ENCODE measurements at regions not wholly inside any gene's neighbourhood (a gene's known extent, or its start where the extent isn't known, plus 50 kb on each side); places are given as distances from the start of the nearest gene placed in this dataset.

DNA sequence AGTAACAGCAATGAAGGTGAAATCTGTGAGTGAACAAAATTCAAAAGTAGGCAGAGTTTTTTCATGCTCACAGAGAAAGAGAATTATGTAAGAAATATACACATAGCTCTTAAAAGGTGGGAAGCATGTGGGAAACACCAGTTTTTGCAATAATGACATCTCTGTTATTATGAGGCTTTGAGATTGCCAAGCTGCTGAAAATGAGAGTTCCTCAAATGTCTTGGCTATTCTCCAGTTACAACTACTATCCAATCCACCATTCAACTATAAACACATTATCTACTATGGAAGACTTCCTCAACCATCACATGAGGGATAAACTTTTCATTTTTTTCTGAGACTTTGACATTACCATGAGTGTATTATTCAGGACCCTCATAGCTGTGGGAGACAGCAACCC is 420.8 kb upstream of the ACTBL2 start:
- H3K4me1 ChIP-seq, result peaks cover 0 to 27% (median 0%) of the 10 kb centered on the region in 12 donors
- TF ChIP-seq POLR2A (IDR thresholded peaks at IDR 0.05), result no peak
- TF ChIP-seq, protein P1, sequence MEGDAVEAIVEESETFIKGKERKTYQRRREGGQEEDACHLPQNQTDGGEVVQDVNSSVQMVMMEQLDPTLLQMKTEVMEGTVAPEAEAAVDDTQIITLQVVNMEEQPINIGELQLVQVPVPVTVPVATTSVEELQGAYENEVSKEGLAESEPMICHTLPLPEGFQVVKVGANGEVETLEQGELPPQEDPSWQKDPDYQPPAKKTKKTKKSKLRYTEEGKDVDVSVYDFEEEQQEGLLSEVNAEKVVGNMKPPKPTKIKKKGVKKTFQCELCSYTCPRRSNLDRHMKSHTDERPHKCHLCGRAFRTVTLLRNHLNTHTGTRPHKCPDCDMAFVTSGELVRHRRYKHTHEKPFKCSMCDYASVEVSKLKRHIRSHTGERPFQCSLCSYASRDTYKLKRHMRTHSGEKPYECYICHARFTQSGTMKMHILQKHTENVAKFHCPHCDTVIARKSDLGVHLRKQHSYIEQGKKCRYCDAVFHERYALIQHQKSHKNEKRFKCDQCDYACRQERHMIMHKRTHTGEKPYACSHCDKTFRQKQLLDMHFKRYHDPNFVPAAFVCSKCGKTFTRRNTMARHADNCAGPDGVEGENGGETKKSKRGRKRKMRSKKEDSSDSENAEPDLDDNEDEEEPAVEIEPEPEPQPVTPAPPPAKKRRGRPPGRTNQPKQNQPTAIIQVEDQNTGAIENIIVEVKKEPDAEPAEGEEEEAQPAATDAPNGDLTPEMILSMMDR (IDR thresholded peaks at IDR 0.05), result no peak
- H3K36me3 ChIP-seq, result no peaks in the 10 kb centered on the region
- H3K9me3 ChIP-seq, result no peaks in the 10 kb centered on the region
- ATAC-seq (no peak), DNase-seq (no peak)
- H3K27ac ChIP-seq, result no peak overlapping the region
- no peak overlapping the region for H3K4me3 ChIP-seq
- intact Hi-C loops (cut with DNase I), result no loop called here
- H3K27me3 ChIP-seq, result no peaks in the 10 kb centered on the region

DNA sequence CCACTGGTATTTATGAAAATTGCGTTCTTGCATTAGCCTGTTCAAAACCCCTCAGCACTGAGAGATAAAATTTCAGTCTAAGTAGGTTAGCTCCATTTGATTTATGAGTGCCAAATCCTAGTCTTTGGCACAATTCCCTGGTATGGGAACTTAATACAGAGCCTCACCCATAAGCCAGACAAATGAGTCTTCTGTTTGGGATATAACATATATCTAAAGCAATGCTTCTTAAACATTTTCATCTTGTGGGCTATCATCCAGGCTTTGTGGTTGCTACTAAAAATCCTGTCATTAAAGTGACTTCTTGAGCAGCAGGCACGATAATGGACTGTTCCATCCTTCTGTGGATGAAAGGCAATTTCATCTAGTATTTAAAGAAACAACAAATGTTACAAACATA is 419.5 kb upstream of the ACTBL2 start:
- Histone ChIP-seq H3K4me1 (peaks cover 0 to 27% (median 0%) of the 10 kb centered on the region in 12 donors), H3K36me3 (no peaks in the 10 kb centered on the region), H3K27me3 (no peaks in the 10 kb centered on the region), H3K27ac (no peak overlapping the region), H3K9me3 (no peaks in the 10 kb centered on the region), H3K4me3 (no peak overlapping the region)
- no peak for ATAC-seq
- TF ChIP-seq, protein P1 (IDR thresholded peaks at IDR 0.05), result no peak
- TF ChIP-seq POLR2A (IDR thresholded peaks at IDR 0.05), result no peak
- 62 to 76% (median 66%) methylated on average over 2 of the region's 2 CpGs for WGBS, 4 donors
- intact Hi-C loops (cut with DNase I), result no loop called here
- no peak for DNase-seq

DNA sequence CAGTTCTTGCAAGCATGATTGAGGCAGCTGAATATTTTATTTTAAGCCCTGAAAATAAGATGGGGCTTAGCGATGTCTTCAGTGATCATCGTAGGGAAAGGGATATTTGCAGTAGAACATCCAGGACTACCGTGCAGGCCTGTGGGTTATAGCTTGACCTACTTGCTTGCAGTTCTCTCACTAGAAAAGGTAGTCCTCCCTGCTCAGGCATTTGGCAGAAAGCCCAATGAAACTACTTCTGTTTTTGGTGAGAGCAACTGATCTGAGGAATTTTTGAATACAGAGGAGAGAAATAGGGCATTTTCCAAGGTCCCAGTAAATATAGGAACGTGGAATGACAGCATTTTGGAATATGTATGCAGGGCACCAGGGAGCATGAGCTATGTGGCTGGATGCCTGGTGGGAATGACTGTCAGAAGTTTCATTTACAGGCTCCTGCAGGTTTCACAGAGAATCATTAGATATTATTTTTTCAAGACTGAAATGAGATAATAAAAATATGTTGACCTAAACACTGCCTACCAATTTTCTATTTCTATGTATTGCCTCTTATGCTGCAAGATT is 417.9 kb upstream of the ACTBL2 start:
- ATAC-seq, result no peak
- 61 to 70% (median 67%) methylated on average over 4 of the region's 4 CpGs for WGBS, 4 donors
- no peaks in the 10 kb centered on the region for H3K27me3 ChIP-seq

DNA sequence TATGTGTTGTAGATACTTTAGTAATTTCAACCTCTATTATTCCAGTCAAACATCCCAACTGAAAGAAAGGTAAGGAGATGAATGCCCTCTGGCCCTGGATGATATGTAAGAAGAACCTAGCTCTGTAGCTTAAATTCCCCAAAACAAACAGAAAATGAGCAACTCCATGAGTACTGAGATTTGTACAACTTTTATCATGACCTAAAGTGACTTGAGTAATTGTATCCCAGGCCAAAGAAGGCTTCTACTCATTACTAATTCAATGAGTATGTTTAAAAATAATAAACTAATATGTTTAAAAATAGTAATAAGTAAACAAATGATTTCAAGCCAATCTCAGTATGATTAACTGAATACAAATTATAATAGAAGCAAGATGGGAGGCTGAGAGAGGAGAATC is 414.0 kb upstream of the ACTBL2 start:
- intact Hi-C loops (cut with DNase I), result loop anchor here in 1 of 10 donors (10.0 kb wide), 2 partner anchors 178 to 278 kb away; no protein-coding TSS in a partner anchor
- TF ChIP-seq, protein P1 (IDR thresholded peaks at IDR 0.05), result no peak
- no peak for TF ChIP-seq POLR2A (IDR thresholded peaks at IDR 0.05)
- no peak overlapping the region for H3K4me3 ChIP-seq
- no peaks in the 10 kb centered on the region for H3K27me3 ChIP-seq
- peaks cover 0 to 10% (median 0%) of the 10 kb centered on the region in 12 donors for H3K4me1 ChIP-seq
- H3K9me3 ChIP-seq, result no peaks in the 10 kb centered on the region
- ATAC-seq, result no peak
- no peaks in the 10 kb centered on the region for H3K36me3 ChIP-seq
- no peak overlapping the region for H3K27ac ChIP-seq
- no peak for DNase-seq

More for the DNA sequence above, 417.9 kb upstream of the ACTBL2 start:
- Histone ChIP-seq H3K27ac (no peak overlapping the region), H3K4me1 (peaks cover 0 to 27% (median 0%) of the 10 kb centered on the region in 12 donors), H3K36me3 (no peaks in the 10 kb centered on the region), H3K9me3 (no peaks in the 10 kb centered on the region), H3K4me3 (no peak overlapping the region)
- intact Hi-C loops (cut with DNase I), result no loop called here
- TF ChIP-seq POLR2A (IDR thresholded peaks at IDR 0.05), result no peak
- TF ChIP-seq, protein P1 (IDR thresholded peaks at IDR 0.05), result no peak
- no peak for DNase-seq
